GM23338 (cell line): ENCODE measurements at regions not wholly inside any gene's neighbourhood (a gene's known extent, or its start where the extent isn't known, plus 50 kb on each side); places are given as distances from the start of the nearest gene placed in this dataset.

Experiments used
- ATAC-seq: fragments of 200-7000 bp; cut with Tn5 transposase; 3 replicates; pipeline ENCODE4 v1.9.1; 2020
- DNase-seq: peaks from one replicate; pipeline ENCODE4 v3.0.0-alpha.2; 2015; ENCODE audit warnings: low spot score
- H2AFZ ChIP-seq: fragments of 200-600 bp; sonication (generic); 2 replicates; pipeline ENCODE4 v1.8.0; 2016; ENCODE audit warnings: antibody characterized with exemption, mild to moderate bottlenecking, moderate library complexity
- H3F3A ChIP-seq: fragments of 200-600 bp; sonication (generic); replicated peaks from 2 replicates; pipeline ENCODE4 v1.8.0; 2017; ENCODE audit warnings: antibody characterized with exemption, mixed run types, low read depth
- H3K27ac ChIP-seq: fragments of 200-600 bp; sonication (generic); 2 replicates; pipeline ENCODE4 v1.6.1; 2016; ENCODE audit warnings: low read depth
- H3K27me3 ChIP-seq: fragments of 200-600 bp; sonication (generic); 2 replicates; pipeline ENCODE4 v1.8.0; 2016; ENCODE audit warnings: mild to moderate bottlenecking, mixed run types, moderate library complexity; ENCODE audit not compliant: insufficient read depth
- H3K36me3 ChIP-seq: fragments of 200-600 bp; sonication (generic); 2 replicates; pipeline ENCODE4 v1.8.0; 2016; ENCODE audit warnings: mild to moderate bottlenecking; ENCODE audit not compliant: insufficient read depth
- H3K4me1 ChIP-seq: fragments of 200-600 bp; sonication (generic); 2 replicates; pipeline ENCODE4 v1.8.0; 2016; ENCODE audit warnings: mild to moderate bottlenecking, moderate library complexity; ENCODE audit not compliant: insufficient read depth
- H3K4me2 ChIP-seq: fragments of 200-600 bp; sonication (generic); 2 replicates; pipeline ENCODE4 v1.7.1; 2017; ENCODE audit warnings: mixed run types
- H3K4me3 ChIP-seq: fragments of 200-600 bp; sonication (generic); 2 replicates; pipeline ENCODE4 v1.6.1; 2016; ENCODE audit warnings: mixed run types
- H3K79me2 ChIP-seq: fragments of 200-600 bp; sonication (generic); replicated peaks from 2 replicates; pipeline ENCODE4 v1.8.0; 2017; ENCODE audit warnings: mild to moderate bottlenecking; ENCODE audit not compliant: insufficient read depth
- H3K9me2 ChIP-seq: fragments of 200-600 bp; sonication (generic); 2 replicates; pipeline ENCODE4 v1.8.0; 2017; ENCODE audit not compliant: insufficient read depth
- H4K20me1 ChIP-seq: fragments of 200-600 bp; sonication (generic); replicated peaks from 2 replicates; pipeline ENCODE4 v1.8.0; 2017; ENCODE audit warnings: mild to moderate bottlenecking; ENCODE audit not compliant: insufficient read depth
- H3K27ac Mint-ChIP-seq: 2 replicates; pipeline ENCODE4 v1.8.0; 2020; ENCODE audit warnings: inconsistent platforms, mild to moderate bottlenecking, moderate library complexity, mixed read lengths
- H3K27me3 Mint-ChIP-seq: 3 replicates; pipeline ENCODE4 v1.8.0; 2022; ENCODE audit warnings: low read depth, mild to moderate bottlenecking, moderate library complexity, mixed read lengths, inconsistent platforms; ENCODE audit not compliant: insufficient read depth, poor library complexity
- H3K36me3 Mint-ChIP-seq: 3 replicates; pipeline ENCODE4 v1.8.0; 2021; ENCODE audit warnings: low read depth, mild to moderate bottlenecking, inconsistent platforms, moderate library complexity, mixed read lengths
- H3K4me1 Mint-ChIP-seq: 3 replicates; pipeline ENCODE4 v1.8.0; 2020; ENCODE audit warnings: mild to moderate bottlenecking, inconsistent platforms, mixed read lengths
- H3K4me3 Mint-ChIP-seq: 3 replicates; pipeline ENCODE4 v1.8.0; 2021; ENCODE audit warnings: moderate library complexity, mild to moderate bottlenecking, inconsistent platforms, mixed read lengths
- H3K9me3 Mint-ChIP-seq: 3 replicates; pipeline ENCODE4 v1.8.0; 2020; ENCODE audit warnings: moderate library complexity, mild to moderate bottlenecking, inconsistent platforms, mixed read lengths
- CREB1 ChIP-seq: fragments of 250-450 bp; sonication (Bioruptor Pico); IDR thresholded peaks from 2 replicates; pipeline ENCODE4 v1.5.0; 2020; ENCODE audit warnings: low read depth, mild to moderate bottlenecking, moderate library complexity
- EZH2 ChIP-seq: fragments of 200-600 bp; sonication (generic); IDR thresholded peaks from one replicate; pipeline ENCODE4 v1.8.0; 2017; ENCODE audit warnings: antibody characterized with exemption, mild to moderate bottlenecking, low read depth; ENCODE audit not compliant: unreplicated experiment
- EZH2phosphoT487 ChIP-seq: fragments of 200-600 bp; sonication (generic); IDR thresholded peaks from one replicate; pipeline ENCODE4 v1.8.1; 2018; ENCODE audit warnings: antibody characterized with exemption; ENCODE audit not compliant: unreplicated experiment
- JUNB ChIP-seq: IDR thresholded peaks from one replicate; pipeline ENCODE4 v1.6.1; 2016; ENCODE audit warnings: antibody characterized with exemption; ENCODE audit not compliant: unreplicated experiment
- NANOG ChIP-seq: IDR thresholded peaks from 2 replicates; pipeline ENCODE4 v1.6.1; 2016; ENCODE audit warnings: antibody characterized with exemption, borderline replicate concordance
- POLR2AphosphoS5 ChIP-seq: IDR thresholded peaks from 2 replicates; pipeline ENCODE4 v1.6.1; 2016; ENCODE audit warnings: antibody characterized with exemption, low read depth
- STAT1 ChIP-seq: IDR thresholded peaks from one replicate; pipeline ENCODE4 v1.6.1; 2016; ENCODE audit warnings: antibody characterized with exemption; ENCODE audit not compliant: unreplicated experiment
- ZNF114 ChIP-seq: fragments of 250-450 bp; sonication (Bioruptor Pico); IDR thresholded peaks from 2 replicates; pipeline ENCODE4 v1.5.0; 2020; ENCODE audit warnings: mild to moderate bottlenecking, moderate library complexity
- ZNF331 ChIP-seq: fragments of 250-450 bp; sonication (Bioruptor Pico); IDR thresholded peaks from 2 replicates; pipeline ENCODE4 v1.5.0; 2020; ENCODE audit warnings: low read depth, mild to moderate bottlenecking, moderate library complexity
- TF ChIP-seq, protein P1 (sequence below): fragments of 250-450 bp; sonication (Bioruptor Pico); IDR thresholded peaks from 2 replicates; pipeline ENCODE4 v1.5.0; 2020; ENCODE audit warnings: mild to moderate bottlenecking, moderate library complexity
- TF ChIP-seq, protein P2 (sequence below): IDR thresholded peaks from one replicate; pipeline ENCODE4 v1.6.1; 2018; ENCODE audit warnings: antibody characterized with exemption; ENCODE audit not compliant: unreplicated experiment
- TF ChIP-seq, protein P3 (sequence below): IDR thresholded peaks from 2 replicates; pipeline ENCODE4 v1.6.1; 2016; ENCODE audit warnings: antibody characterized with exemption
- TF ChIP-seq, protein P4 (sequence below), 2 experiments: fragments of 200-600 bp in 1 of 2; sonication (generic) in 1 of 2; conservative IDR thresholded peaks; 2 replicates each; pipeline versions ENCODE4 v1.5.1 to v1.6.1; 2016 to 2017; ENCODE audit warnings: antibody characterized with exemption in 2 of 2, low read depth in 2 of 2, mild to moderate bottlenecking in 2 of 2, moderate library complexity in 1 of 2

DNA sequence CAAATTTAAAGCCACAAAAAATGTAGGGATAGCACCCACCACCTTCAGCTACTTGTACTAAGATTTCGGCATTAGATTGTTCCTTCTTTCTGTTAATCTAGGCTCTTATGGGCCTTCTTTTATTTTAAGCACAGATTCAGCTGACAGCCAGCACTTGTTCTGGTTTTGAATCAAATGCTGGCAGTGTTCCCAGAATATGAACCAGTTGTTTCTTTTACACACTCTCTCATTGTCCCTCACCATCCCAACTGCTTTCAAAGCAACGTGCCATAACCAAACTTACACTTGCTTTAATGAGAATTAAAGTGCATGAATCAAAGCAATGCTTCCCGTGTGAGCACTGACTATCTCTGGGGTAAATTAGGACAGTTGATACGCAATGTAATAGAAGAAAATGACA lies 744.5 kb upstream of the FAM241A start:
- ATAC-seq, result no peak

More for the DNA sequence above, 744.5 kb upstream of the FAM241A start:
- no peaks in the 10 kb centered on the region for H3F3A ChIP-seq
- no peaks in the 10 kb centered on the region for H3K79me2 ChIP-seq
- no peak overlapping the region for H2AFZ ChIP-seq
- no peaks in the 10 kb centered on the region for H3K27me3 ChIP-seq
- no peaks in the 10 kb centered on the region for H3K27me3 Mint-ChIP-seq
- no peak for TF ChIP-seq POLR2AphosphoS5
- no peak for TF ChIP-seq ZNF114 (CRISPR knock-in tag)
- no peak for TF ChIP-seq EZH2phosphoT487
- TF ChIP-seq NANOG, result no peak
- TF ChIP-seq, protein P1, sequence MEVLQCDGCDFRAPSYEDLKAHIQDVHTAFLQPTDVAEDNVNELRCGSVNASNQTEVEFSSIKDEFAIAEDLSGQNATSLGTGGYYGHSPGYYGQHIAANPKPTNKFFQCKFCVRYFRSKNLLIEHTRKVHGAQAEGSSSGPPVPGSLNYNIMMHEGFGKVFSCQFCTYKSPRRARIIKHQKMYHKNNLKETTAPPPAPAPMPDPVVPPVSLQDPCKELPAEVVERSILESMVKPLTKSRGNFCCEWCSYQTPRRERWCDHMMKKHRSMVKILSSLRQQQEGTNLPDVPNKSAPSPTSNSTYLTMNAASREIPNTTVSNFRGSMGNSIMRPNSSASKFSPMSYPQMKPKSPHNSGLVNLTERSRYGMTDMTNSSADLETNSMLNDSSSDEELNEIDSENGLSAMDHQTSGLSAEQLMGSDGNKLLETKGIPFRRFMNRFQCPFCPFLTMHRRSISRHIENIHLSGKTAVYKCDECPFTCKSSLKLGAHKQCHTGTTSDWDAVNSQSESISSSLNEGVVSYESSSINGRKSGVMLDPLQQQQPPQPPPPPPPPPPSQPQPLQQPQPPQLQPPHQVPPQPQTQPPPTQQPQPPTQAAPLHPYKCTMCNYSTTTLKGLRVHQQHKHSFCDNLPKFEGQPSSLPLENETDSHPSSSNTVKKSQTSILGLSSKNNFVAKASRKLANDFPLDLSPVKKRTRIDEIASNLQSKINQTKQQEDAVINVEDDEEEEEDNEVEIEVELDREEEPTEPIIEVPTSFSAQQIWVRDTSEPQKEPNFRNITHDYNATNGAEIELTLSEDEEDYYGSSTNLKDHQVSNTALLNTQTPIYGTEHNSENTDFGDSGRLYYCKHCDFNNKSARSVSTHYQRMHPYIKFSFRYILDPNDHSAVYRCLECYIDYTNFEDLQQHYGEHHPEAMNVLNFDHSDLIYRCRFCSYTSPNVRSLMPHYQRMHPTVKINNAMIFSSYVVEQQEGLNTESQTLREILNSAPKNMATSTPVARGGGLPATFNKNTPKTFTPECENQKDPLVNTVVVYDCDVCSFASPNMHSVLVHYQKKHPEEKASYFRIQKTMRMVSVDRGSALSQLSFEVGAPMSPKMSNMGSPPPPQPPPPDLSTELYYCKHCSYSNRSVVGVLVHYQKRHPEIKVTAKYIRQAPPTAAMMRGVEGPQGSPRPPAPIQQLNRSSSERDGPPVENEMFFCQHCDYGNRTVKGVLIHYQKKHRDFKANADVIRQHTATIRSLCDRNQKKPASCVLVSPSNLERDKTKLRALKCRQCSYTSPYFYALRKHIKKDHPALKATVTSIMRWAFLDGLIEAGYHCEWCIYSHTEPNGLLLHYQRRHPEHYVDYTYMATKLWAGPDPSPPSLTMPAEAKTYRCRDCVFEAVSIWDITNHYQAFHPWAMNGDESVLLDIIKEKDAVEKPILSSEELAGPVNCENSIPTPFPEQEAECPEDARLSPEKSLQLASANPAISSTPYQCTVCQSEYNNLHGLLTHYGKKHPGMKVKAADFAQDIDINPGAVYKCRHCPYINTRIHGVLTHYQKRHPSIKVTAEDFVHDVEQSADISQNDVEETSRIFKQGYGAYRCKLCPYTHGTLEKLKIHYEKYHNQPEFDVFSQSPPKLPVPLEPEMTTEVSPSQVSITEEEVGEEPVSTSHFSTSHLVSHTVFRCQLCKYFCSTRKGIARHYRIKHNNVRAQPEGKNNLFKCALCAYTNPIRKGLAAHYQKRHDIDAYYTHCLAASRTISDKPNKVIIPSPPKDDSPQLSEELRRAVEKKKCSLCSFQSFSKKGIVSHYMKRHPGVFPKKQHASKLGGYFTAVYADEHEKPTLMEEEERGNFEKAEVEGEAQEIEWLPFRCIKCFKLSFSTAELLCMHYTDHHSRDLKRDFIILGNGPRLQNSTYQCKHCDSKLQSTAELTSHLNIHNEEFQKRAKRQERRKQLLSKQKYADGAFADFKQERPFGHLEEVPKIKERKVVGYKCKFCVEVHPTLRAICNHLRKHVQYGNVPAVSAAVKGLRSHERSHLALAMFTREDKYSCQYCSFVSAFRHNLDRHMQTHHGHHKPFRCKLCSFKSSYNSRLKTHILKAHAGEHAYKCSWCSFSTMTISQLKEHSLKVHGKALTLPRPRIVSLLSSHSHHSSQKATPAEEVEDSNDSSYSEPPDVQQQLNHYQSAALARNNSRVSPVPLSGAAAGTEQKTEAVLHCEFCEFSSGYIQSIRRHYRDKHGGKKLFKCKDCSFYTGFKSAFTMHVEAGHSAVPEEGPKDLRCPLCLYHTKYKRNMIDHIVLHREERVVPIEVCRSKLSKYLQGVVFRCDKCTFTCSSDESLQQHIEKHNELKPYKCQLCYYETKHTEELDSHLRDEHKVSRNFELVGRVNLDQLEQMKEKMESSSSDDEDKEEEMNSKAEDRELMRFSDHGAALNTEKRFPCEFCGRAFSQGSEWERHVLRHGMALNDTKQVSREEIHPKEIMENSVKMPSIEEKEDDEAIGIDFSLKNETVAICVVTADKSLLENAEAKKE (CRISPR knock-in tag), result no peak
- TF ChIP-seq, protein P2, sequence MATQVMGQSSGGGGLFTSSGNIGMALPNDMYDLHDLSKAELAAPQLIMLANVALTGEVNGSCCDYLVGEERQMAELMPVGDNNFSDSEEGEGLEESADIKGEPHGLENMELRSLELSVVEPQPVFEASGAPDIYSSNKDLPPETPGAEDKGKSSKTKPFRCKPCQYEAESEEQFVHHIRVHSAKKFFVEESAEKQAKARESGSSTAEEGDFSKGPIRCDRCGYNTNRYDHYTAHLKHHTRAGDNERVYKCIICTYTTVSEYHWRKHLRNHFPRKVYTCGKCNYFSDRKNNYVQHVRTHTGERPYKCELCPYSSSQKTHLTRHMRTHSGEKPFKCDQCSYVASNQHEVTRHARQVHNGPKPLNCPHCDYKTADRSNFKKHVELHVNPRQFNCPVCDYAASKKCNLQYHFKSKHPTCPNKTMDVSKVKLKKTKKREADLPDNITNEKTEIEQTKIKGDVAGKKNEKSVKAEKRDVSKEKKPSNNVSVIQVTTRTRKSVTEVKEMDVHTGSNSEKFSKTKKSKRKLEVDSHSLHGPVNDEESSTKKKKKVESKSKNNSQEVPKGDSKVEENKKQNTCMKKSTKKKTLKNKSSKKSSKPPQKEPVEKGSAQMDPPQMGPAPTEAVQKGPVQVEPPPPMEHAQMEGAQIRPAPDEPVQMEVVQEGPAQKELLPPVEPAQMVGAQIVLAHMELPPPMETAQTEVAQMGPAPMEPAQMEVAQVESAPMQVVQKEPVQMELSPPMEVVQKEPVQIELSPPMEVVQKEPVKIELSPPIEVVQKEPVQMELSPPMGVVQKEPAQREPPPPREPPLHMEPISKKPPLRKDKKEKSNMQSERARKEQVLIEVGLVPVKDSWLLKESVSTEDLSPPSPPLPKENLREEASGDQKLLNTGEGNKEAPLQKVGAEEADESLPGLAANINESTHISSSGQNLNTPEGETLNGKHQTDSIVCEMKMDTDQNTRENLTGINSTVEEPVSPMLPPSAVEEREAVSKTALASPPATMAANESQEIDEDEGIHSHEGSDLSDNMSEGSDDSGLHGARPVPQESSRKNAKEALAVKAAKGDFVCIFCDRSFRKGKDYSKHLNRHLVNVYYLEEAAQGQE, result no peak
- TF ChIP-seq, protein P3, sequence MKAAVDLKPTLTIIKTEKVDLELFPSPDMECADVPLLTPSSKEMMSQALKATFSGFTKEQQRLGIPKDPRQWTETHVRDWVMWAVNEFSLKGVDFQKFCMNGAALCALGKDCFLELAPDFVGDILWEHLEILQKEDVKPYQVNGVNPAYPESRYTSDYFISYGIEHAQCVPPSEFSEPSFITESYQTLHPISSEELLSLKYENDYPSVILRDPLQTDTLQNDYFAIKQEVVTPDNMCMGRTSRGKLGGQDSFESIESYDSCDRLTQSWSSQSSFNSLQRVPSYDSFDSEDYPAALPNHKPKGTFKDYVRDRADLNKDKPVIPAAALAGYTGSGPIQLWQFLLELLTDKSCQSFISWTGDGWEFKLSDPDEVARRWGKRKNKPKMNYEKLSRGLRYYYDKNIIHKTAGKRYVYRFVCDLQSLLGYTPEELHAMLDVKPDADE, result no peak
- no peak for TF ChIP-seq ZNF331
- no peak for TF ChIP-seq STAT1
- TF ChIP-seq, protein P4, sequence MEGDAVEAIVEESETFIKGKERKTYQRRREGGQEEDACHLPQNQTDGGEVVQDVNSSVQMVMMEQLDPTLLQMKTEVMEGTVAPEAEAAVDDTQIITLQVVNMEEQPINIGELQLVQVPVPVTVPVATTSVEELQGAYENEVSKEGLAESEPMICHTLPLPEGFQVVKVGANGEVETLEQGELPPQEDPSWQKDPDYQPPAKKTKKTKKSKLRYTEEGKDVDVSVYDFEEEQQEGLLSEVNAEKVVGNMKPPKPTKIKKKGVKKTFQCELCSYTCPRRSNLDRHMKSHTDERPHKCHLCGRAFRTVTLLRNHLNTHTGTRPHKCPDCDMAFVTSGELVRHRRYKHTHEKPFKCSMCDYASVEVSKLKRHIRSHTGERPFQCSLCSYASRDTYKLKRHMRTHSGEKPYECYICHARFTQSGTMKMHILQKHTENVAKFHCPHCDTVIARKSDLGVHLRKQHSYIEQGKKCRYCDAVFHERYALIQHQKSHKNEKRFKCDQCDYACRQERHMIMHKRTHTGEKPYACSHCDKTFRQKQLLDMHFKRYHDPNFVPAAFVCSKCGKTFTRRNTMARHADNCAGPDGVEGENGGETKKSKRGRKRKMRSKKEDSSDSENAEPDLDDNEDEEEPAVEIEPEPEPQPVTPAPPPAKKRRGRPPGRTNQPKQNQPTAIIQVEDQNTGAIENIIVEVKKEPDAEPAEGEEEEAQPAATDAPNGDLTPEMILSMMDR (conservative IDR thresholded peaks at IDR 0.05; ENCODE audit: low read depth in 2 of 2), result no peak
- TF ChIP-seq JUNB, result no peak
- TF ChIP-seq CREB1 (CRISPR knock-in tag), result no peak
- TF ChIP-seq EZH2, result no peak
- DNase-seq, result no peak
- H3K36me3 Mint-ChIP-seq, result no peaks in the 10 kb centered on the region
- no peak overlapping the region for H3K4me3 ChIP-seq
- no peak overlapping the region for H3K27ac Mint-ChIP-seq
- H3K27ac ChIP-seq, result no peak overlapping the region
- no peaks in the 10 kb centered on the region for H3K4me1 Mint-ChIP-seq
- H3K9me2 ChIP-seq, result no peaks in the 10 kb centered on the region
- no peaks in the 10 kb centered on the region for H3K9me3 Mint-ChIP-seq
- no peaks in the 10 kb centered on the region for H3K4me1 ChIP-seq
- no peaks in the 10 kb centered on the region for H4K20me1 ChIP-seq
- no peak overlapping the region for H3K4me2 ChIP-seq
- no peaks in the 10 kb centered on the region for H3K36me3 ChIP-seq
- H3K4me3 Mint-ChIP-seq, result no peak overlapping the region
